ENCODE measurements at regions not wholly inside any gene's neighbourhood (a gene's known extent, or its start where the extent isn't known, plus 50 kb on each side); places are given as distances from the start of the nearest gene placed in this dataset.
A peak's percentile ranks its signal among the peaks of the same experiment; 100 is the strongest.
"Not testable (repeated sequence)": the region's sequence is repeated elsewhere in the genome, so short reads cannot be mapped to it uniquely, and the experiment has no call there.

DNA sequence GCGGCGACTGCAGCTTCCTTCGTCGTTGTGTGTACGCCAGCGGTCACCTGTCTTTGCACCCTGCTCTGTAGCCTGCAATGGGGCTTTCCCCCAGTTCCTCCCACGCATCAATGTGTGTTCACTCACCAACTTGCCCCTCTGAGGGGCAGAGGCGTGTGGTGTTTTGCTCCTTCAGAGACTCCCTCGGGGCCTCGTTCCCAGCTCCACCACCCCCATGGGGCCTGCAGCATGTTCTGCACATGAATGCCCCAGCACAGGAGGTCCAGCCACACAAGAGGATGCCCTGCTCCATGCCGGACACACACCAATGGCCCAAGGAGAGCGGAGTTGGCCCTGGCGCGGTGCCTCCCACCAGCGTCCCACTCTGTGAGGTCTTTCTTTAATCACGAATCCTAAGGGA lies 196.8 kb downstream of the BANP start:
- not testable (repeated sequence) for DNase-seq (ENCODE audit: low read depth)

DNA sequence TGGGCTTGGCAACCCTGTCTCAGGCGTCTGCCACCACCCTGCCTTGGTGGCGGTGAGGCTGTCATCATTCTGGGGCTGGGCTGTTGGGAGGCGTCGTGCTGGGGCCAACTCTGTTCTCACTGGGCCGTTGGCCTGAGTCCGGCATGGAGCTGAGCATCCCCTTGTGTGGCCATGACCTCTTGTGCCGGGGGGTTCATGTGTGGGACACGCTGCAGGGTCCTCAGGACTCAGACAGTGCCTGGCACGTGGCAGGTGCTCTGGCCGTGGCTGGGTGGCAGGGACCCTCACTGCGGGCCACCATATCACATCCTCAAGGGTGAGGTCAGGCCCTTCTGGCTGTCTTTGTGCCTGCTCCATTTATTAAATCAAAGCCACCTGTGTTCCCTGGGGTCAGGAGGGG lies 197.4 kb downstream of the BANP start:
- not testable (repeated sequence) for DNase-seq (ENCODE audit: low read depth)

DNA sequence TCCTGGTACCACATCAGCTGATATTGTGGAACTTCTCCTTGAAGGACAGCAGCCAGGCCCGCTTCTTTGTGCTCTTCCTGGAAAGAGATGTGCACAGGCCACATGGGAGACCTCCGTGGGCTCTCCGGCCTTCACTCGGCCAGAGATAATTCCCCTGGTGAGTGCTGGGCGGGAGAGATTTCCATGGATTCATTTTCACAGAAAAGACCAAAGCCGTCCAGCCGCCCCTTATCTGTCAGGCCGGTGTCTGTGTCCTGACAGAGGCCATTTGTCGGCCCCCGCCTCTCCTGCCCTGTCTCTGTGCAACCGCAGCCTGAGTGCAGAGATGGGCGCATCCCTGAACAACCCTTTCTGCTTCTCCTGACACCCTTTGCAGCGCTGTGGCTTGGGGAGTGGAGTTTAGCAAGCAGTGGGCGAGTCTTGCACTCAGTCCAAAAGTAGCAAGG lies 197.9 kb downstream of the BANP start:
- DNase-seq (ENCODE audit: low read depth): not testable (repeated sequence)

DNA sequence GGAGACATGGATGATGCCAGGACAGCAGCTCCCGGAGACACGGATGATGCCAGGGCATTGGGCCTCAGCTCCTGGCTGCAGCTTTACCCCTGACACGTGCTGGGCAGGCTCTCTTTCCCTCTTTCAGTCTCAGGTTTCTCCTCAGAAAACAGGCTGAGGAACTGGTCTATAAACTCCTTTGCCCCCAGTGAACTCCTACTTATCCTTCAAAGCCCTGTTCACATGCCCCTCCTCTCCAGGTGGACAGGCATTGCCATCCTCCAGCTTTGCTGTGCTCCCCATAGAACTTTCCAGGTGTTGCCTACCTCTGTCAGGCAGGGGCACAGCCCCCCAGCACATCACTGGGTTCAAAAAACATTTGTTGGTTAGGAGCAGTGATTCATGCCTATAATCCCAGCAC lies 198.4 kb downstream of the BANP start:
- not testable (repeated sequence) for DNase-seq (ENCODE audit: low read depth)

DNA sequence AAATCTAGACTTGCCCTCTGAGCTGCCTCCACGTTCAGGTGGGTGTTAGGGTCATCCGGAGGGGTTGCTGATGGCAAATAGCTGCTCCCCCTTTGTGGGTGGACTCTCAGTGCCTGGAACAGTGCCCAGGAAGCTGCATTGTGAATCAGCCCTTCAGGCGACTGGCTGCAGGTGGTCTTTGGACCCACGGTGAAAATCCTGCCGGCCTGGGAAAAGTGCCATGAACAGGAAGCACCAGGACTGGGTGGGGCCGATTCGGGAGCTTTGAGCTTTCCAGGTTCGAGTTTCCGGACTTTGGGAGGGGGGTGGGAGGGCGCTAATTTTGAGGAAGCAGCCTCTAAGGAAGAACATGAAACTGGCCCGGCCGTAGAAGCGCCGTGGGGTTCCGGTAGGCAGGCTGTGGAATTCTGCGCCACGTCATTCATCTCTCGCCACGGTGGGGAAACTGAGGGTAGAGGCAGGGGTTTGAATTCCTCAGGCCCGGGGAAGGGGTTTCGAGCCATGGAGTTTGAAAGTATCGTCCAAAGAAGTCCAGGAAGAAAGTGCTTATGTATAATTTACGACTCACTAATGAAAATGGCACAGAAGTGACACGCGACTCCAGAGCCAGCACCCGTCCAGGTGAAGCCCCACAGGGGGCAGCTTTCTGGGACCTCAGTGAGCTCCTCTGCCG lies 199.4 kb downstream of the BANP start:
- DNase-seq (ENCODE audit: low read depth): not testable (repeated sequence)

DNA sequence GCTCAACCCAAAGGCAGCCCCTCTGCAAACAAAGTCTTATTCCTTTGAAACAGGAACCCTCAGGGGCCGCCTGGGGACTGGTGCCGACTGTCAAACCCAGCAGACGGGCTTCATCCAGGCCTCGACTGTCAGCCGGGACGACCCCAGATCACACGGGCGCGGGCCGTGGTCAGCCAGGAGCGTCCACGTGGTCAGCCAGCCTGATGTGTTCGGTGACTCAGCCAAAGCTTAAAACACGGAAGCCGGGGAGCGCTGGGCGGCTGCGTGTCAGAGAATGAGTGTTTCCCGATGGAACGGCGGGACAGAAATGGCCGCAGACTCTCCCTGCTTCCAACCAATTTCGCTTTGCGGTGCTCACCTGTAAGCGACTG lies 199.9 kb downstream of the BANP start:
- DNase-seq (ENCODE audit: low read depth): peak; percentile 28

DNA sequence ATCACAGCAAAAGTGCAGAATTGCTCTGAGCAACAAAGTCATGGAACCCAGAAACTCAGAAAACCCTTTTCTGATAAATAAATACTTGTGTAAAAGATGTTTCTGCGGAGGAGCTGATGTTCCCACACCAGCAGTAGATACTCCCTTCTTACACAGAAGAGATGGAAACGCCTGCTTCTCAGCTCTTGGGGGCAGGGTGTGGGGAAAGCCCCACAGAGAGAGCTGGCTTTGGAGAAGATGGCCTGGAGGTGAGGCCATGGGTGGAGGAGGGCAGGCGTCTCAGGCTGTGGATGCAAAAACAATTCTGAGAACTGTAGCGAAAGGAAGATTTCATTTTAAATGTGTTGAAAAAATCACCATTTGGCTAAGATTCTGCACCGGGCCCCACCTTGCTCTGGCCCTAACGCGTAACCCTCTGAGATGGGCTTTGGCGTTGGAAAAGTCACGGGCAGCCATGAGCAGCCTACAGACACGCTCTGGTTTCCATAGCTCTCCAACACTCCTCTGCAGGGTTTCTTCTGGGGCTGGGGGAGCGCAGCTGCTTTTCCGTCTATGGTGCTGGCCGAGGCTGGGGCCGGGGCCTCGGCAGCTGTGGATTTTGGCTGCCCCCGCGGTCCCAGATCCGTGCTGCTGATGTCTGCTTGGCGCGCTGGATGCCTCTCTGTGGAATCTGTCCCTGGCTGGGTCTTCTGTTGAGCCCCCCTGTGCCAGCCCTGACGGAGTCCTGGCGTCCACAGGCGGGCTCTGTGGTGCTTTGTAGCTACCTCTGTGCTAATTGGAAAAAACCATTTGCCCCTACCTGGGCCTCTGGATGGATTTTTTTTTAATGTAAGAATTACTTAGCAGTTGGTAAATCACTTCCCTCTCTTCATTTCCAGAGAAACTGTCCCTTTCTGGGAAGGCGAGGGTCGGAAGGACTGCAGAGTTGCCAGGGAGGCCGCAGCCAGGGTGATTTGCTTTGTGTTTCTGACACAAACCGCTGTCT lies 200.9 kb downstream of the BANP start:
- DNase-seq (ENCODE audit: low read depth): not testable (repeated sequence)

DNA sequence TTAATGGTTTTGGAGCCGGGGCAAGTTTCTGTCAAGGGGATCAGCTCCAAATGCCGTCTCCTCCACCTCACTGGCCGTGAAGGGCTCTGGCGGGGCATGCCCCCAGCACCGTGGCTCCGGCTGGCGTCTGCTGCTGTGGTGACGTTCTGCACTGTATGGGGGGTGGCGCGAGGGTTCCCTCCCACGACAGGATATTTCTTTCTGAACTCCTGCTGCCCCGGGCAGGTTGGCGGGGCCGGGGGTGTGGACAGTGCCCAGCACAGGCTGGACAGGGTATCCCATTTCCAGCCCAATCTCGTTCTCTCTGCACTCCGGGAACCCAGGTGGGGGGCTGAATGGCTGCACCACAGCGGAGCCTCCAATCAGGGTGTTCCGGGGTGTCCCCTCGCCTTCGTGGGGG lies 201.6 kb downstream of the BANP start:
- not testable (repeated sequence) for DNase-seq (ENCODE audit: low read depth)

DNA sequence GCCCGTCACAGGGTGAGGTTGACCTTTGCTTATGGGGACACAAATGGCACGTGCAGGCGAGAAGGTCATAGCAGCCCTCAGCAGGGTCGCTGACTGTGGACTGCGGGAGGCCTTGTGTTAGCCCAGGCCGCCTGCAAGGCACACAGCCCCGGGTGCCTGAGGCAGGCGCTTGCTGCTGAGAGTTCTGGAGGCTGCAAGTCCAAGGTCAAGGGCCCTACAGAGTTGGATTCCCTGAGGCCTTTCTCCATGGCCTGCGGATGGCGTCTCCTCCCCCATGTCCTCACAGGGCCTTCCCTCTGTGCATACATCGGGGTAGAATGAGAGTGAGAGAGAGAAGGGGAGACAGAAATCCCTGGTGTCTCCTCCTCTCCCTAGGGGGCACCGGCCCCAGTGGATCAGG lies 202.3 kb downstream of the BANP start:
- DNase-seq (ENCODE audit: low read depth): not testable (repeated sequence)

DNA sequence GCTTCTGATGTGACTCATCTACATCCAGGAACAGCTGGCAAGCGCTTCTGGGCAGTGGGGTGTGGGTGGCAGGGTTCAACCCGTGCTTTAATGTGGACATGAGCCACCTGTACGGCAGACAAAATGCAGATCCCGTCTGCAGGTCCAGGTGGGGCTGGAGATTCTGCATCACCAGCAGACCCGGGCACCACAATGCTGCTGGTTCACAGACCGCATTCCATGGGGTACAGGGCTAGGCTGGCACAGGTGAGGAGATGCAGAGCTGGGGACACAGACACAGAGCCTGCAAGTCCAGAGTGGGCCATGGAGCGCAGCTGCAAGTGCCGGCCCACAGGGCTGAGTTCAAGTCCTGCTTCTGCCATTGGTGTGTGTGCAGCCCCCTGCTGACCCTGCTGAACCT lies 203.7 kb downstream of the BANP start:
- DNase-seq (ENCODE audit: low read depth): not testable (repeated sequence)

DNA sequence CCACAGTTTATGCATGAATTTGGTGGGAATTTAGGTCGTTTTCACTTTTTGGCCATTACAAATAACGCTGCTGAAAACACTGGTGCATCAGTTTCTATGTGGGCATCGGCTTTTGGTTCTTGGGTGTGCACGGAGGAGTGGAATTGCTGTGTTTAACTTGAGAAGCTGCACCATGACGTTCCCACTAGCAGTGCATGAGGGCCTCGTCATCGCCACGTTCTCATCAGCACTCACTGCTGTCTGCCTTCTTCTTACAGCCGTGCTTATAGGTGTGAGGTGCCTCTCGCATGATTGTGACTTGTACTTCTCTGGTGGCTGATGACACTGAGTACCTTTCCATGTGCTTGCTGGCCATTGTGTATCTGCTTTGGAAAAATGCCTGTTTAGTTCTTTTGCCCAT lies 204.4 kb downstream of the BANP start:
- DNase-seq (ENCODE audit: low read depth): not testable (repeated sequence)

DNA sequence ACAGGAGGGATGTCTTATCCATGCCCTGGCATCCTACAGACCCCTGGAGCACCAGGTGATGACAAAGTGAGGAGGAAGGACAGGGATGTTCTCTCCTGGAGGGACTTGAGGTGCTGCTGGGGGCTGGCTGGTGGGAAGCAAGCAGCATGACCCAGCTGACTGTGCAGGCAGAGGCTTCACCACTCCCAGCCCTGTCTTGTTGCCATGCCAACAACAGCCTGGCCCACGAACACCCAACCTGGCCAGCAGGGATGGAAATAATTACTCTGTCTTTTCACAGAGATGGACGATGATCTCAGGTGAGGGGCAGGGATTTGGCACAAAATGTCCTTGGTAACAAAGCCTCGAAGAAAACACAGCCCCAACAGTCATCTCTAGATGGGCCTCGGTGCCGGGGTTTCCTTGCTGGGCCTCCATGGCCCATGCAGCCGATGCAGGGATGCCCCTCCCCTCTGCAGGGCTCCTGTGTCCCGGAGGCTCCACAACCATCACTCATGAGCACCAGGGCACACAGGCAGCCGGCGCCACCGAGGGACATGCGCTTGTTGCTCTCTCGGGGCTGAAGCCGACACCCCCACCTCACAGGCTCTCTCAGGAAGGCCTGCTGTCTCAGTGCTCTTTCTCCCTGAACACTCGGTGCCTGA lies 205.5 kb downstream of the BANP start:
- not testable (repeated sequence) for DNase-seq (ENCODE audit: low read depth)

DNA sequence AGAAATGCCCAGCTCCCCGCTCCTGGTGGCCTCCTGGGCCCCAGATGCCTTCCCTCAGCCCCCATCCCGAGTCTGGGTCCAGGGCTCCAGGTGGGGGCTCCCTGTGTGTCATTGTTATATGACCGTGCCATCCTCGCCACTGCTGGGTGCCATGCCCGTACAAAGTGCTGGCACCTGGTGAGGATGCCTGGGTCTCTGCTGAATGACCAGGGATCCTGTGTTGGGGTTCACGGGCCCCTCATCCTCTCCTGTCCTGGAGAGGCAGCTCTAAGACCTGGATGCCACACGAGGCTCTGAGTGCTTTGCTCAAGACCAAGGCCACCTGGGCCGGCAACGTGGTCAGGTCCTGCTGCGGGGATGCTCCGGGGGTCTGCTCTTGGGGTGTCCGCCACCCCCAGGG lies 206.5 kb downstream of the BANP start:
- DNase-seq (ENCODE audit: low read depth): not testable (repeated sequence)

DNA sequence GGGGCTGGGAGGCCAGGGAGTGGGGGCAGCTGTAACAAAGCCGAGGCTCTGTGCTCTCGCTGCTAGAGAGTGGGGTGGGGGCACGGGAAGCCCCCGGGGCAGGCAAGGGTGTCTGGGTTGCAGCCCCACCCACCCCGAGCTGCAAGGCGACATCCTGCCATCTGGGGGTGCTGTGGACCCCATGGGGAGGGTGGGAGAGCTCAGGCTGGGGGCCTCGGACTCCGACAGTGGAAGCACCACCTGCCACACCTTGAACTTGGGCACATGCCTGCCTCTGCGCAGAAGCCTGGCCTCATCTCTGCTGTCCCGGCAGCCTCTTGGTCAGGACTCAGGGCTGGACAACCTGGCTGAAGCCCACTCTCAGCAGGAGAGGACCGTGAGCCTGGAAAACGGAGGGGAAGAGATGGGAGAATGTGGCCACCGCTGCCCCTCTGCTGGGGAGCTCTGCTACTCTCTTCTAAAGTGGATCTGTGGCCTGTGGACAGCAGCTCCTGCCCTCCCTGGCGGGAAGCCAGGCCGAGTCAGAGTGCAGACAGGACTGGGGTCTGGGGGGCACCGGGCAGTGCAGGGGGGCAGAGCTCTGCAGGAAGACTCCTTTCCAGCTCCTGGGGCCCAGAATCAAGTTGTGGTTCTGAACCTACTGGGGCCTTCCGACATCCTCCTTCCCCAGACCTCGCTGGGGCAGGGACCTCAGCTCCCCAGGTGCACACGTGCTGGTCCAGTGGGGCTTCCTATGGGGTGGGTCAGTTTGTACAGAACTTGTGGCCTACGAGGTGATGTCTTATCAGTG lies 207.2 kb downstream of the BANP start:
- DNase-seq (ENCODE audit: low read depth): not testable (repeated sequence)

DNA sequence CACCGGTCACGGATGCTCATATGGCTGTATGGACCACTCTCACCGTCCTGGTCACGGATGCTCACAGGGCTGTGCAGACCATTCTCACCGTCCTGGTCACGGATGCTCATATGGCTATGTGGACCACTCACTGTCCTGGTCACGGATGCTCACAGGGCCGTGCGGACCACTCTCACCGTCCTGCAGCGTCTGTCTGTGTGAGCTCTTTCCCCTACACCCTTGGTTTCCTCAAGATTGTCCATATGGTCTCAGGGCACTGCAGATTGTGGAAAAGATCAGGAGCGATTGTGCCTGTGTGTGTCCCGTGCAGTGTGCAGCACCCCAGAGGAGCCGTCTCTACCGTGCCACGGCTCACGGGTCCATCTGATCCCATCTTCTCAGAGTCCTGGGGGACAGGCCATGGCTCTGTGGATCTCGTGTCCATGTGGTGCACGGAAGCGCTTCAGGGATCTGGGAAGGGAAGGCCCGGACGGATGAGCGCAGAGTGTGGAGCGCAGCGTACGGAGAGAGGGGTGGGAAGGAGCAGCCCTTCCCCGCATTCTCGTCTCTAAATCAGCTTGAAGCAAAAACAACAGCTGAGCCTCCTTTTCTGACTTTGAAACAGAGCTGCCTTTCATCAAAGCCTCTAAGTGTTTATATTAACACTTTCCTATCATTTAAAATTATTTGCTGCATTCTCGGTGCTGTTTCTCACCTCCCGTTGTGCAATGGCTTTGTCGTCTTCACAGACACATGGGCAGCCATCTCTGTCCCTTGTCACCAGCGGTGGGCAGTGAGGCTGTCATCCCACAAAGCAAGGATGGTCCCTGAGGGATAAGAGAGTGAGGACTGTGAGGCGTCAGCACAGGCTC lies 208.0 kb downstream of the BANP start:
- not testable (repeated sequence) for DNase-seq (ENCODE audit: low read depth)

DNA sequence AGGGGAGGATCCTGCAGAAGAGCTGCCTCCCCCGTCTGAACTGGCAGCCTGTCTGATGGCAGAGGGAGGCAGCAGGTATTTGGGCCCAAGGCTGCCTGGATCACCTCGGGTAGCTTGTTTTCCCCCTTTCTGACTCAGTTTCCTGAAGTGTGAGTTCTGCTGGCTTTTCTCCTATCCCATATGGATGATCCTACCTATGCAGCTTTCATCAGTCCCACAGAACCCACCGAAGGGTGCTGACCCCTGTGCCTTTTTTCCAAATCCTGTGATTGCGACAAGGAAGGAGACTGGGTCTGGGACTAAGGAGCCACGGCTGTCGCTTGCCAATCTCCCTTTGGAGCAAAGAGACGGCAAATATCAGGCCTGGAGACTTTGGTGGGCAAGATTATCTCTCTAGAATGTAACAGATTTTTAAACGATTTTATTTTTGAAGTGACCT lies 208.7 kb downstream of the BANP start:
- not testable (repeated sequence) for DNase-seq (ENCODE audit: low read depth)

DNA sequence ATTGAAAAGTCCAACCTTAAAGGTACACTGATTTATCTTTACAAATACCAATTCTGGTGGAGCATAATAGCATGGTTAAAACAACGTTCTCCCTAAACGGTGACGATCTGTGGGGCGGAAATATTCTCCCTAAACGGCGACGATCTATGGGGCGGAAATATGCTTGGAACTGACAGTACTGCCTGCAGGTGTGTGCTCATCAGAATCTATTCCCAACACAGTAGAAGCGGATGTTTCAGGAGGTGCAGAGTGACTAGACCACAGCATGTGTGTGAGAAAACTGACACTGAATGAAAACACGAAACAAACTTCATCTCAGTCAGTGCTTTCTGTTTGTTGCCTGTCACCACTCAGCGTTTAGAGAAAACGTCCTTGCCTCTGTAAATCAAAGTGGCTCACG lies 210.0 kb downstream of the BANP start:
- not testable (repeated sequence) for DNase-seq (ENCODE audit: low read depth)

DNA sequence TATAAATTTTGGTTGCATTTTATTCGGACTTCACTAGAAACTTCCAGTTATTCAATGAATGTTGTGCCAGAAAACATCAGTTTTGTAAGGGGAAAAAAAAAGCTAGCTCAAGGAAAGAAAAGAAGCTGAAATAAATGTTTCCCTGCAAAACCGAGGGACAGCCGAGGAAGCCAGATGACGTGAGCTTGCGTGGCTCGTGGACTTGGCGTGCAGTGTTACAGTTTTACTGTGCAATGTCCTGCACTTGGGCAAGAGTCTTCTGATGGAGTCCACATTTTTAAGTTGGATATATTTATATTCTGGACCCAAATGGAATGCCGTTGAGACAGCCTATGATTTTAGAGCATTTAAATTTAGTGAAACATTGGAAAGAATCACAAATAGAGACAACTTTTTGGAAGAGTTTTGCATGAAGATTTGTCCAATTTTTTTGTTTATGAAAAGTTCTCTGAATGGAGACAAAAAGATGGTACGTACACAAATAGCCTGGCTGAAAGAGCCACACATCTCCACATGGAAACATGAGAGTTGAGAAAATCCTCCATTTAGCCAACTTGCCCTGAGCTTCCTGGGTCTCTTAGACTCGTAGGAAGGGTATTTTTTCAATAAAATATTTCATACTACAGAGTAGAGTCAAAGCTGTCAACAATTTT lies 210.5 kb downstream of the BANP start:
- DNase-seq (ENCODE audit: low read depth): not testable (repeated sequence)

DNA sequence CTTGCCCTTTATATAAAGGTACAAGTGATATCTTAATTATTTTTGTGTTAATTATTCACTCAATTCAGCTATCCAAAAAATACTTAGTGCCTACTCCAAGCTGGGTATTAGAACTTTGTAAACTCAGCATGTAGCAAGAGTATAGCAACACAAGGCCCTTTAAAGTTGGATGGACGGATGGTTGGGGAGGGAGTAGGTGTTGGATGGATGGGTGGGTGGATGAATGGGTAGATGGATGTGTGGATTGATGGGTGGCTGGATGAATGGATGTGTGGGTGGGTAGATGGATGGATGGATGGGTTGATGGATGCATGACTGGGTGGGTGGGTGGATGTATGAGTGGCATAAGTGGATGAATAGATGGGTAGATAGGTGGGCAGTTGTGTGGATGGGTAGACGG lies 211.5 kb downstream of the BANP start:
- DNase-seq (ENCODE audit: low read depth): not testable (repeated sequence)
